Anterior cingulate cortex (tissue), 58 donors: ENCODE measurements at regions not wholly inside any gene's neighbourhood (a gene's known extent, or its start where the extent isn't known, plus 50 kb on each side); places are given as distances from the start of the nearest gene placed in this dataset.
"Not testable (repeated sequence)": the region's sequence is repeated elsewhere in the genome, so short reads cannot be mapped to it uniquely, and the experiment has no call there.

Experiments
- DNase-seq, 58 donors: peaks; one replicate each; lab custom pipeline; 2025; lab: John Stamatoyannopoulos, UW

DNA sequence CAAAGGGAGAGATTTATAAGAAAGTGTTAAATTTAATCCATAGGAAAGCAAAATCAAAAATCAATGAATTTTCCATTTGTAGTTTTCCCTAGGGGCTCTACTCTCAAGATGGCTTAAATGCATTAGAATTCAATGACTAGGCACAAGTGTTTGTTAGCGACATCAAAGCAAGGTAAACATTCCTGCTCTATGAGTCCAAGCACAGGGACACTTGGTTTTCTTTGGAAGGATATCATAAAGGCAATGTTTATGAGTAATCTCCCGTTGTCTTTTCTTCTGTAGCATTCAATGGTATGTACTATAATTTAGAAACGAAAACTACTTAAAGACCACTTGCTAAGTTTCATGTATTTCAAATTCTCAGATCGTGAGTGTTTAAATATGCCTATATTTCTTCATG lies 54.8 kb upstream of the ZNF717 start:
- not testable (repeated sequence) for DNase-seq

DNA sequence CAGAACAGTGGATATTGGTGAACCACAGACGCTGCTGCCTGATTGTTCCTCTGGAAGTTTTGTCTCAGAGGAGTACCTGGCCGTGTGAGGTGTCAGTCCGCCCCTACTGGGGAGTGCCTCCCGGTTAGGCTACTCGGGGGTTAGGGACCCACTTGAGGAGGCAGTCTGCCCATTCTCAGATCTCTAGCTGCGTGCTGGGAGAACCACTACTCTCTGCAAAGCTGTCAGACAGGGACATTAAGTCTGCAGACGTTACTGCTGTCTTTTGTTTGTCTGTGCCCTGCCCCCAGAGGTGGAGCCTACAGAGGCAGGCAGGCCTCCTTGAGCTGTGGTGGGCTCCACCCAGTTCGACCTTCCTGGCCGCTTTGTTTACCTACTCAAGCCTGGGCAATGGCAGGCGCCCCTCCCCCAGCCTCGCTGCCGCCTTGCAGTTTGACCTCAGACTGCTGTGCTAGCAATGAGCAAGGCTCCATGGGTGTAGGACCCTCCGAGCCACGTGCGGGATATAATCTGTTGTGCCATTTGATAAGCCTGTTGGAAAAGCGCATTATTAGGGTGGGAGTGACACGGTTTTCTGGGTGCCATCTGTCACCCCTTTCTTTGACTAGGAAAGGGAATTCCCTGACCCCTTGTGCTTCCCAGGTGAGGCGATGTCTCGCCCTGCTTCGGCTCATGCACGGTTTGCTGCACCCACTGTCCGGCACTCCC lies 65.1 kb upstream of the ZNF717 start:
- not testable (repeated sequence) for DNase-seq

DNA sequence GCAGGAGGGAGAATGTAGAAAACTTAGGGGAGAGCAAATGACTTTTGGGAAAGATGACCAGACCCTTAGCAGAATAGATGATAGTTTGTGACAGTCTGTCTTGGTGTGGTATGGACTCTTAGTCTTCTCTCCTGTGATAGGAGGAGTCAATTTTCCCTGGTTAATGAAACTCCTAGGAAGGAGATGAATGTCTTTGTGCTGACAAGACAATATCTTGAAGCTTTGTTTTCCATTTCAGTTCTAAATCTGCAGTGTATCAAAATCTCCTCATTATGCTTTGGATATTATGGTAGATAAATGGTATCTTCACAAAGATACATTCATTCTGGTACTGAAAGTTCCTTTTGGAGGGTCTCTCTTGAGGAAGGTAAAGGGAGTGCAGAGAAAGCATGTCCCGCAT lies 77.8 kb upstream of the ZNF717 start:
- no peak for DNase-seq

DNA sequence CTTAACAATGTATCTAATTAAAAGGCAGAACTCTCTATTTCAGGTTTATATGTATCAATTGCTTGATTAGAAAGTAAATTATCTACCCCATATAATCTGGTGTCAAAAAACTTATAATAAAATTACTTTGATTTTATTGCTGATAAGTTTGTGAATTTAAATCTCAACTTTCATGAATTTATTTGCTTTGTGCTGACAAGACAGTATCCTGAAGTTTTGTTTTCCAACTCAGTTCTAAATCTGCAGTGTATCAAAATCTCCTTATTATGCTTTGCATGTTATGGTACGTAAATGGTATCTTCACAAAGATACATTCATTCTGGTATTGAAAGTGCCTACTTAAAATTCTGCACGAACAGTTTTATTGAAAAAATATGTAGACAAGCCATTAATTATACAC lies 78.5 kb upstream of the ZNF717 start:
- no peak for DNase-seq

DNA sequence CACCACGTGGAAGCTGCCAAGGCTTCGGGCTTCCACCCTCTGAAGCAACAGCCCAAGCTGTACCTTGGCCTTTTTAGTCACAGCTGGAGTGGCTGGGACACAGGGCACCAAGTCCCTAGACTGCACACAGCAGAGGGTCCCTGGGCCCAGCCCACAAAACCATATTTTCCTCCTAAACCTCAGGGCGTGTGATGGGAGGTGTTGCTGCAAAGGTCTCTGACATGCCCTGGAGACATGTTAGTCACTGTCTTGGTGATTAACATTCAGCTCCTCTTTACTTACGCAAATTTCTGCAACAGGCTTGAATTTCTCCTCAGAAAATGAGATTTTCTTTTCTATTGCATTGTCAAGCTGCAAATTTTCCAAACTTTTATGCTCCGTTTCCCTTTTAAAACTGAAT lies 98.4 kb upstream of the ZNF717 start:
- not testable (repeated sequence) for DNase-seq

DNA sequence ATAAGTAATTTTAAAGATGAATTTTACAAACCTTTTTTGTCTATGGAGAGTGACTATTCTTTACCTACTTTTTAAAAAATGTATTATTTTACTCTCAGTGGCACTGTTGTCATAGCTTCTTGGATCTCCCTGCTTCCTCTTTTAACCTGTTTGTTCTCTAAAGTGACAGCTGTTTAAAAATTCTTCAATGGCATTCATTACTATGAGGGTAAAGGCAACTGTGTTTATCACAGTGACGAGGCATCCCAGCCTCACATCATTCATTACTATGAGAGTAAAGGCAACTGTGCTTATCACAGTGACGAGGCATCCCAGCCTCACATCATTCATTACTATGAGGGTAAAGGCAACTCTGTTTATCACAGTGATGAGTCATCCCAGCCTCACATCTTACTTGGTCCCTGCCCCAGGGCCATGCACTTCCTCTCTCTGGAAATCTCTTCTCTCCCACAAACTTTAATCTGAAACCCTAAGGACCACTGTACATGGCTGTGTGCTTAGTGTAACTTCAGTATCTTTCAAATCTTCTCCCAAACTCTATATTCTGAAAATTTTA lies 101.7 kb upstream of the ZNF717 start:
- DNase-seq: no peak

DNA sequence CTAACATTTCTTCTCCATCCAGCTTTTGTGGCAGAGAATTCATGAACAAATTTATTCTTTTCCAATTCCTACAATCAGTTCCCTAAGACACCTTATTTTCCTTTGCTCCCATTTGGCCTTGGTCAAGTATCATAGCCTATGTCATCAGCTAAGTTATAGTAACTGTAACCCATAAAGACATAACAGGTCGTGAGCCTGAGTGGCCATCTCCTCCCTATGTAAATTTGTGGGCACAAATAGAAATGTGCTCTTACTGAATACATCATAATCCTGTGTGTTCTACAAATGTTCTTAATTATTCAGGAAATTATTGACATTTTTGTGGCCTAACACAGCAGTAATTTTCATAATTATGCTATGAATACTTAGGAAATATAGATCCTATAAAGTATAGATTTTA lies 108.9 kb upstream of the ZNF717 start:
- DNase-seq: no peak

DNA sequence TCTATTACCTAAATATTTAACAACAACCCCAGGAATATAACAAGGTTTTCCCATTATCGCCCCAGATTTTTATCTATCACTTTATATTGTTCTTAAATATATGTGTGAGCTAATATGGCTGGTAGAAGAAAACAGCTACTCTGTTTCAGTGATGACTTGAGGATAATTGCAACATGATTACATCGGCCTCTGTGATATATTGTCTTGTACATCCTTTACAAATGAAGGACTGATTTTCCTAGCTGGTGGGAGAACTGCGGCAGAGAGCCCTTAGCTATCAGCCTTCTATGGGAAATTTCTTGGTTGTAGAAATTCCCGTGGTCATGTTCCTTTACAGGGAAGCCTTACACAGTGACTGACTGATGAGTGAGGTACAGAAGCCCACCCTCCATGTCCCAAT lies 110.9 kb upstream of the ZNF717 start:
- no peak for DNase-seq

DNA sequence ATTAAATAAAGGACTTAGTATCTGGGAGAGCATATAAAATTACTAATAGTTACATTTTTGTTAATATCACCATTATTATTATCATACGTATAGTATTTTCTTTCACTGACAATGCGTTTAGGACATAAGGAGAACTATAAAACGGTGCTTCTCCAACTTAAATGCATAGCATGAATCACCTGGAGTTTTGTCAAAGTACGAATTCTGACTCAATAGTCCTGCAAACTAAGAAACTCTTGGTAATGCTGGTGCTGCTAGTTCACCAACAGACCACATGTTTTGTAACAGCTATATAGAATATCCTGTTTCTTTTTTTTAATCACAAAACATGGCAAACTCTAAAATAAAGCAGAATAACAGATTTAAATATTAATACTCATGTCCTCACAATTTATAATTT lies 116.1 kb upstream of the ZNF717 start:
- DNase-seq: not testable (repeated sequence)

DNA sequence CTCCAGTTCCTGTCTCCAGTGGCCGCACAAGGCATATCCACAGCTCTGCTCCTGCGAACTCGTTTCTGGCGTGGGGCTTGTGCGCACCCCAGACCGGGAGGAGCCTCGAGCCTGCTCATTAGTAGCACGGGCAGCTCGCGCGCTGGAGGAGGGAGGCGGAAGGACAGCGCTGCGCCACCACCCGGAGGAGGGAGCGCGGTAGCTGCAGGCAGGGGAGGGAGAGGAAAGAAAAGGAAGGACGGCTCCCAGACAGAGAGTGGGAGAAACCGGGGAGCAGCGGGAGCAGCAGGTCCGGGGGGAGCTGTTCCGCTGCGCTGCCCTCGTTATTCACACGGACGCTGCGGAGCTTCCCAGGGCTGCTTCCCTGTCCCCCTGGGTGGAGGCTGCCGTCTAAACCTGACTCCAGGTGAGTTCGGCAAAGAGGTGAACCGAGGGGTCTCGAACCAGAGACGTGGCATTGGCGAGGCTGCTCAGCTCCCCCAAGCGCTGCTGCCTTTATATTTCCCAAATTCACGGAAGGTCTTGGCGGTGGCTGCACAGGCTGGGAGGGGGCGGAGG lies 121.3 kb upstream of the ZNF717 start:
- peak in 52 of 58 donors; percentile 3 to 68 (median 29) for DNase-seq

DNA sequence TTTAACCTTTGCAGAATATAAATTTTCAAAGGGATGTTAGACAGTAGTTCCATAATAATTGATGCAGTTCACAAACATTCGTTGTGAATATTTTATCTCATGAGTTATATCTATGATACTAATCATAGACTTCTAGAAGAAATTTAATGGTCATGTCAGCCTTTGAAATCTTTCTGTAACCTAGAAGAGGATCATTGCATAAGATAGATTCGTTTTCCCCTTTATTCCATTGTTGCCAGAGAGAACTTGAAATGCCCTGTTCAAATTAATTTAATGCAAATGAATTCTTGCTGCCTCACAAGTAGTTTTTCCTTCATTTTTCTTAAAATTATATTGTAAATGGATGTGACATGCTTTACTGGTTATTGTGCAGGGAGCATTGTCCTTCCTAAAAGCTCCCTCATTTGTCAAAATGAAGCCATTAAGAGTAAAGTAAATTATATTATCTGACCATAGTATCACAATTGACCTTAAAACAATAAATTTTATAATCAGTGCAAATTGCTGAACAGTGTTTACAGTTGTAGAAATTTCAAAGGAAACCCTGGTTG lies 128.5 kb upstream of the ZNF717 start:
- no peak for DNase-seq

DNA sequence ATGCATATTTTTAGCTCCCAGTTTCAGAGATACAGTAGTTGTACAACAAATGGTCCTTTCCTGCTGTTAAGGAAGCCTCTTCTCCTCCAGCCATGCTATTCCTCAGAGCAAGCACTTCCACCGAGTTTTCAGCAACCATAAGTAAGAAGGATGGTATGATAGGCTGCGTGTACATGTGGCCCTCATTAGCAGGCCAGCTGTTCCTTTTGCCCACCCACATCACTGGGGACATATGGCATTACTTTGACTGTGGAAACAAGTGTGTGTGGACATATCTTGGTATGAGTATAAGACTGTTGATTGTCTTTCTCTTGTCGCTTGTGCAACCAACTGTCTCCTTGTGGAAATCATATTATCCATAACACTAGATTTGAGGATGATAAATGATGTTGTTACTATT lies 129.4 kb upstream of the ZNF717 start:
- not testable (repeated sequence) for DNase-seq

DNA sequence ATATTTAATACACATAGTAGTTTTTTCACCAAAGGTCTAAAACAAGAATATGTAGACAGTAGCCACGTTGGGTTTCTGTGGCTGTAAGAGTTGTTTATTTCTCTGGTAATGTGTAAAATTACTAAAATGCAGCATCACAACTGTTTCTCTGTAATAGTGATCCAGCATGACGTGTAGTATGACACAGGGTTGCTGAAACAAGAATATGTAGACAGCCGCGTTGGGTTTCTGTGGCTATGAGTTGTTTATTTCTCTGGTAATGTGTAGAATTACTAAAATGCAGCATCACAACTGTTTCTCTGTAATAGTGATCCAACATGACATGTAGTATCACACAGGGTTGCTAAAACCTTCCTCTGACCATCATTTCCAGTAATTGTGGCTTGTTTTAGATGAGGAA lies 153.6 kb upstream of the ZNF717 start:
- no peak for DNase-seq

DNA sequence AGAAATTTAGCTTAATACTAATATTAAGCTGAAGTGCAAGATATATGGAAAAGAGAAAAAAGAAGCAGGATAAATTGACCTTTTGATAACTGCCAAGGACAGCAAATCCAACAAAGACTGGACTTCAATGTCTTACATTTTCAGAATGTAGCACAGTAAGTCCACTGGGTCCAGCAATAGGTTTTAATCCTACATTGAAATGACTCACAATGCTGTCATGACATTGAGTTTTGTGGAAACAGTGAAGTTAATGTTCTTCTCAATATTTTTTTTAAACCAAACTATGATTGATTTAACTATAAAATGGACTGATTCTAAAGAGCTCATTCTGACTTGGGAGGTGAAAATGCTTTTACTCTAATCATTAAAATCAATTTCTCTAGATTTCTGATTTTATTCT lies 166.6 kb upstream of the ZNF717 start:
- DNase-seq: no peak

DNA sequence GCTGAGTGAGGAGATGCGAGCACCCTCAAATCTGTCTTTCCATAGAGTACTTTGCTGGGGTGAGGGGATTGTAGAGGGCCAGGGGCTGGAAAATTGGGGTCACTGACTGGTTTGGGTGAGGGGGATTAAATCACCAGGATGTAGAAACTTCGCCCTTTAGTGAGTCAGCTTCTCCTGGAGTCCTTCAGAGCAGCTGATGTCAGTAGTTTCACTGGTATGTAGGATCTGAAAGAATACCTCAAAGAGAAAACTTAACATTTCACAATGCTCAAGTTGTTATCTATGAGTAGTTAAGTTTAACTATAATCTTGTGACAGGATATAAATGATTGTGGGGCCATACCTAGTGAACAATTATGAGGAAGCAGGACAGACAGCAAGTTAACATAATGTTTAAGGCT lies 174.7 kb upstream of the ZNF717 start:
- DNase-seq: not testable (repeated sequence)

DNA sequence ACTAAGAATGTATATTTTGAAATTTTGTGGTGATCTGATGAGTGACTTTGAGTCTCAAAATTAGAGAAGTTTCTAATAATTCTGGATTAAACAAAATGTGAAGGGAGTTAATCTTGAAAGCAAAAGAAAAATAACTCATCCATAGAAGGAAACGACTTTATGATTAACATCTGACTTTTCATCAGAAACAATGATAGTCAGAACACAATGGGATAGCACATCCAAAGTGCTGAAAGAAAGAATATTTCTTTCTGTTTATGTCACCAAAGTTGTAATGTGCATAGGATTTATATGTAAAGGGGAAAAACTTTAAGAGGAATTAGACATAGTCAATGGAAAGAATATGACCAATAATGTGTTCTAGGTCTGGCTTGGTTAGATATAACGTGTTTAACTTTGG lies 176.7 kb upstream of the ZNF717 start:
- not testable (repeated sequence) for DNase-seq

DNA sequence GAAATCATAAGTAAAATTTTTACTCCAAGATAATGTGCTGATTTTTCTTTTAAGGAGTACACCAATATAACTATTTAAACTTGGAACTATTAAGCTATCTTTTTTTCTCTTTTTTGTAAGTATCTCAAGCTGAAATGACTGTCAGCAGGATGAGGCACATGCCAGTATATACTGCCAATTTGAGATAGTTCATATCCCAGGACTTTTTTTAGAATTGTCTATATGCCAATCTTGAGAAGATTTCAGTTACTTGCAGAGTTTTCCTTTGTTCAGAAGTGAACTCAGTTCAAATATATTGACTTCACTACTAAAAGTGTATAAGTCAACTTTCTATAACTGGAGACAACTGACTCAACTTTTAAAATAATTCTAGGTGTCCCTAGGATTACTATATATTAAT lies 181.7 kb upstream of the ZNF717 start:
- DNase-seq: no peak

DNA sequence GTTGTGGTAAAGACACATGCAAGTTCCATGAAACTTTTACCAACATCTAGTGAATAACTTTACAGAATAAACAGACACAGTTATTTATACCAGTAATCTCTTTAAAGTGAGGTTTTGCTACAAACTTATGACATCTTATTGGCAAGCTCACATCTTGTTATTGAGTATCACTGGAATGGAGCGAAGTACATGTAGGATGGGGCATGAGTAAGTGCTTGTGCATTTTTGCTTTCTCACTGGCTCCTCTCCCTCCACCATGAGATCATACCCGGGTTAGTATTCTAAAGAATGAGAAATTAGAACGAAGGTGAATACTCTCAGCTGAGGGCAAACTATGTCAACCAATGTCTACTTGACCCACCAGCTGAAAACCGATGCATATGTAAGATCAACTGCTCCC lies 193.3 kb upstream of the ZNF717 start:
- no peak for DNase-seq

DNA sequence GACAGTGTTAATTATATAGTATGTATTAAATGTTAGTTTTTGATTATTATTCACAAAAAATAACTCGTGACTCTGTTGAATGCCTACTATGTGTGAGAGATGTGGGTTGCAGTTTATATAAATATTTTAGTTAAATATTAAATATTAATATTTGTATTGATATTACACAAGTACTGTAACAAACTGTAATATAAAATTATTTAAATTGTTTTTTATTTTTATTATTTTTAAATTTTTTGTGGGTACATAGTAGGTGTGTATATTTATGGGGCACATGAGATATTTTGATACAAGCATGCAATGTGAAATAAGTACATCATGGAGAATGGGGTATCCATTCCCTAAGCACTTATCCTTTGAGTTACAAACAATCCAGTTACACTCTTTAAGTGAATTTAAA lies 196.1 kb upstream of the ZNF717 start:
- no peak for DNase-seq

DNA sequence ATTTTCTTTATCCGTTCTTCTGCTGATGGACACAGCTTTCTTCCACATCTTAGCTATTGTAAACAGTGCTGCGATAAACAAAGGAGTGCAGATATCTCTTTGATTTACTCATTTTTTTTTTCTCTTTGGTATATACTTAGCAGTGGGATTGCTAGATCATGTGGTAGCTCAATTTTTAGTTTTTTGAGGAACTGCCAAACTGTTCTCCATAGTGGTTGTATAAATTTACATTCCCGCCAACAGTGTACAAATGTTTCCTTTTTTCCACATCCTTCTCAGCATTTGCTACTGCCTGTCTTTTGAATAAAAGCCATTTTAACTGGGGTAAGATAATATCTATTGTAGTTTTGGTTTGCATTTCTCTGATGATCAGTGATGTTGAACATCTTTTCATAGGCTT lies 196.8 kb upstream of the ZNF717 start:
- DNase-seq: no peak

DNA sequence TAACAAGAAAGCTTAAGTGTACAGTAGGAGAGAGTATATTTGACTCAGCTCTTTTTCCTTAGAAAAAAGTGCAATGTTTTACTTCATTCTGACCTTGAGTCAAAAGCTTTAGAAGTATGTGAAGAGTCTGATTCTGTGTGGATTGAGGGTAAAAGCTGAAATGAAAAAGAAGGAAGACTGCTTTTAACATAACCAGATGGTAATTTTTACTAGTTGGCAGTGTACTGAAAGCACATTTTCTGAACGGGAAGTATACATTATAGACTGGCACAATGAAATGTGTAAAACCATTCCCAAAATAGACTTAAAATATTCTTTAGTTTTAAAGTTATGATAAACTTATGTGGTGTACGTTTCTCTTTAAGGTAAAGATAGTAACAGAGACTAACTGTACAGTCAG lies 197.8 kb upstream of the ZNF717 start:
- DNase-seq: no peak
